GM18870 (cell line): ENCODE measurements at regions not wholly inside any gene's neighbourhood (a gene's known extent, or its start where the extent isn't known, plus 50 kb on each side); places are given as distances from the start of the nearest gene placed in this dataset.

ENCODE experiments used
- ATAC-seq: cut with Tn5 transposase; IDR thresholded peaks from one replicate; pipeline ENCODE4 v1.9.1; 2021; ENCODE audit warnings: moderate library complexity; ENCODE audit not compliant: unreplicated experiment

DNA sequence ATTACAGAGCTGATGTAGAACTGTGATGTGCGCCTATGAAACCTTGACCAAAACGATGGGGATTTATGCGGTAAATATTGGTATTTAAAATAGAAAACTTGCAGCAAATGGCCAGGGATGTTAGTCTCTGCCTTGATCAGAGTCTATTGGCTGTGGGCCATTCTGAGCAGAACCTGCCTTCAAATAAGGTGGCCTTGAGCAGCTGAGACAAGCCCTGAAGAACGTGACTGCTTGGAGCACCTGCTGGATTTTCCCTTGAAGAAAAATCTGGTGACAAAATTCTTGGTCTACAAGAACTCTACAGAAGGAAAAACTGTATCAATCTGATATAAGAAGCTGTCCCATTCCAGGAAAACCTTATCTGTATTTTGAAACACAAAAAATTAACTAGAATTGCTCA lies 820.1 kb upstream of the EPHA6 start:
- ATAC-seq, result no peak

DNA sequence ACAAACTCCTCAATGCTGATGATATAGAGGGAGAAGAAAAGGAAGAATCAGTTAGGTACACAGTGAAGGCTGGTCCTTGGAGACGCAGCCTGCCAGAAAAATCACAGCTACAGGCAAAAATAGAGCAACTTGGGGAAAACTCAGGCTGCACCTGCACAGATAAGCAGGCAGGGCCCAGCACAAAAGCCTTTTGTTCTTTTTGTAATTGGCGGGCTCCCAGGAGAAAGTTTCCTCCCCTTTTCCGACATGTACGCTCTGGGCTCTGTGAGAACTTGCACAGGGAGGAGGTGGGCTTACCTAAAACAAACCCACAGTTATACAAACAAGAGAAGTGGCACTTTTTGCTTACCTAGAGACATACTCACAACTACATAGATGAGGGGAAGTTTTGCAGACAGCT lies 813.4 kb upstream of the EPHA6 start:
- ATAC-seq, result no peak

DNA sequence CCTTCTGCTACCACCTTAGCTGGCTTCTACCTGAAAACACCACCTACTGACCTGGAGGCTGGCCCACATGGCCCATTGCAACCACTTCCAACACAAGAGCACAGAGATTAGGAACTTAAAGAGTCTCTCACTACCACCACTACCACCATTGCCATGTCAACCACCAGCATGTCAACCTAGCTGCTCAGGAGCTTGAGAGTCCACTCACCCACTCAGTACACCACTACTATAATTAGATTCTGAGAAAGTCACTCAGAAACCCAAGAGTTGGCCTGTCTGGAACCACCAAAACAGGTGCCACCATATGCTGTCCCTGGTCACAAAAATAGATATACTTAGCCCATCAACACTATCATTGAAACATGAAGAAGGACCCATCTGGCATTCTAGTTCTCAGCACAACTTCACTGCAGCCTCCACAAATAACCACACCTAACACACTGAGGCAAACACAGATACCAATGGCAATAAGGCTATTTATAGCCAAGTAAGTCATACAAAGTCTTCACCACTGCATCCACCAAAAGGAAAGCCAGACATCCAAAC lies 806.7 kb upstream of the EPHA6 start:
- ATAC-seq, result no peak

DNA sequence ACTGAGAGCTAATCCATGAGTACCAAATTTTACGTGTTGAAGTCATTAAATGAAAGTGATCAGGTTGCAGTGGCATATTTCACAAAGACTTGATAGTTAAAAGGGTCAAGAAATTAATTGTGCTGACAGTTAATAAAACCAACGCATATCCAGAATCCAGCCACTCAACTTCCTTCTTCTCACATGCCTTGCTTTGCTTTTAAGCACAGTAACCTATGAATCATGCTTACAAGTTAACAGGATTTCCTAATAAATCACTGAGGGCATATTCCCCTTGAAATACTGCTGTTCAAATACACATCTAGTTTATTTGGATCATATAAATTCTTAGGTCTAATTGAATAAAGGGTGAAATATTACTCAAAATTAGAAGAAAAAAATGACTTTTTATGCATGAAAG lies 801.5 kb upstream of the EPHA6 start:
- ATAC-seq, result no peak

- no peak for ATAC-seq
Observed at GRCh38 chr3:96017556-96017955, 796.8 kb upstream of the EPHA6 start.

DNA sequence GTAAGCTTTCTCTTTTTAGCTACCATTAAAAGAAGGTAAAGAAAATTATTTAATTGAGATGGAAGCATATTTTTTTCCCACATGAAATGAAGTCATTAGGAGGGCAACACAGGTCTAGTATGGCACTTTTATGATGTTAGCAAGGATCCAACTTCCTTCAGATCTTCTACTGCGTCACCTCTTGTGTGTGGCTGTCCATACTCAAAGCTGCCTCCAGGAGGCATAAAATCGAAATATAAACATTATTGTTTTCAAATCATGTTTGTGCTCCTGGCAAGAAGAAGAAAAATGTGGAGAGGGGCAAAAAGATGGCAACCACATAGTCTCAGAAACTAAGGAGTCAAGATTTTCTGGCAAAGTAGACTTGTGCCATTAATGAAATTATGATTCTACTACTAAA lies 791.7 kb upstream of the EPHA6 start:
- no peak for ATAC-seq

GRCh38 chr3:96027718-96028117 lies 786.7 kb upstream of the EPHA6 start:
- ATAC-seq, result no peak

DNA sequence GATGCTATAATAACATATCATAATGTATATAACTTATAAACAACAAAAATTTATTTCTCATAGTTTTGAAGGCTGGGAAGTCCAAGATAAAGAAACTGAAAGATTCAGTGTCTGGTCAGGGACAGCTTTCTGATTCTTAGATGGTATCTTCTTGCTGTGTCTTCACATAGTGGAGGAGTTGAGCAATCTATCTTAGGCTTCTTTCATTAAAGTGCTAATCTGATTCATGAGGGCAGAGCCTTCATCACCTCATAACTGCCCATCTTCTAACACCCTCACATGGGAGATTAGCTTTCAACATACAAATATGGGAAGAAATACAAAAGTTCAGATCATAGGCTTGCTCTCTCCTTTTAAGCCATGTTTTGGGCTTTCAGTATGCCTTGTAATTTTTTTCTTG lies 774.8 kb upstream of the EPHA6 start:
- no peak for ATAC-seq

DNA sequence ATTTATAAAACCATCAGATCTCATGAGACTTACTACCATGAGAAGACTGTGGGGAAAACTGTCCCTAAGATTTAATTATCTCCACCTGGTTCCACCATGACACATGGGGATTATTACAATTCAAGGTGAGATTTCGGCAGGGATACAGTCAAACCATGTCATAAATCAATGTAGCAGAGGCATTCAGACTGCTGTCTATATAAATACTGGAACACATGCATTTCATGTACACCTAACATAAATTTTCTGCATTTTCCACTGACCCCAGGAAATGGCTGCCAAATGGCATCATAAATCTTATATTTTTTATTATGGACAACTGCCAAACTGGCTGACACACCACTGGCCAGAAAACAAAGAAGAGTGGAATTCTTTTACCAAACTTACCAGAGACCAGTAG lies 755.1 kb upstream of the EPHA6 start:
- ATAC-seq, result no peak

DNA sequence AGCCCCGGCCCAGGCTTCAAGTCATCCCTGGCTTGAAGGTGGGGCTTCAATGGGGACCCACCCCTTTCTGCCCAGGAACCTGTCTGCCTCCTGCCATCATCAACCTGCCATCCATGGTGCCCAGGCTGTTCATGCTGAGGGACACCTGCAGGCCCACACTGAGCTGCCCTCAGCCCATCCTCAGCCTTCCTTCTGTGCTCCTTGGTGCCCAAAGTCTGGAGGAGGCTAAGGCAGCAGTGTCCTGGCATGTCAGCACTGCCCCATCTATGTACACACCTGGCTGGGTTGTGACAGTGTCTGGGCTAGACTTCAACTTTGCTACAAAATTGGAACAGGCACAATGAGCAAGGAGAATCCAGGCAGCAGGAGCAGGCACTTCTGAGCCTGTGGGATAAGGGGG lies 745.3 kb upstream of the EPHA6 start:
- ATAC-seq, result no peak

DNA sequence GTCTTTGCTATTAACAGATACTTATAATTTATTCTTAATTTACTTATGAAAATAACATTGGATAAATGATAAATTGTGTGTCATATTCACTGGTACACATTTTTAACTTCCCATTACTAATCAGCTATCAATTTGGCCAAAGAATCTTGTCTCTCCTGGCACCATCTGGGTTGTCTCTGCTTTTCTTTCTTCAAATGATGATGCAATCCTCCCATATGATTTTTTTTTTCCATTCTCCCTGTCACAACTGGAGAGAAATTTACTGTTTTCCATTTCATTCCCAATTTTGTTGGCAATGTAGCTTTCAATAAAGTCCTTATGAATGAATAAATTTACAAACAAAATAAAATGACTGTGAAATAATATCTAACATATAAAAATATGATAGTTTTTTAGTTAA lies 743.7 kb upstream of the EPHA6 start:
- ATAC-seq, result no peak

DNA sequence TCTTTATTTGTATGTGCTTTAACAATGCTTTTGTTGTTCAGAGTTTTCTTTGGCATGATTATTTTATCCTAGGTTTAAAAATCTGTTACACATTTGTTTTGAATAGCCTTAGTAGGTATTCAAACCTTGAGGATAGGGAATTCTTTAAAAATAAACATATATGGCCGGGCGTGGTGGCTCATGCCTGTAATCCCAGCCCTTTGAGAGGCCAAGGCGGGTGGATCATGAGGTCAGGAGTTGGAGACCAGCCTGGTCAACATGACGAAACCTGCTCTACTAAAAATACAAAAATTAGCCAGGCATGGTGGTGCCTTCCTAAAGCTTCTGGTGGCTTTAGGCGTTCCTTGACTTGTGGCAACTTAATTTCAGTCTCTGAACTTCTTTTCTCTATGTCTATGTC lies 743.3 kb upstream of the EPHA6 start:
- no peak for ATAC-seq

DNA sequence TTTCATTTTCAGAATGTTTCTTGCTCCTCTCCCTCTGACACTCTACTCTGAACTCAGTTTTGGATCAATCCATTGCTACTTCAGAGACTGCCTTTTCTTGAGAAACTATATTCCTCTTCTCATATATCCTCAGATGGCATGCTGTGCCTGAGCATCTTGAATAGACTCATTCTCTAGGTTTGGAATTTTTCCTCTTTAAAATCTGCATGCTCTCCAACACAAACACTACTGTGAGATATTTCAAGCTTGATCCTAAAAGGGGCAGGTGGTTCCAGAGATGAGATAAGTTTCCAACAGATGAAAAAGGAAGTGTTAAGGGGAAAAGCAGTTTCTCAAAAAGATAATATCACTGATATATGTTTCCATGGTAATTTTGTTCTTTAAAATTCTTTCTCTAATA lies 742.2 kb upstream of the EPHA6 start:
- ATAC-seq, result no peak

DNA sequence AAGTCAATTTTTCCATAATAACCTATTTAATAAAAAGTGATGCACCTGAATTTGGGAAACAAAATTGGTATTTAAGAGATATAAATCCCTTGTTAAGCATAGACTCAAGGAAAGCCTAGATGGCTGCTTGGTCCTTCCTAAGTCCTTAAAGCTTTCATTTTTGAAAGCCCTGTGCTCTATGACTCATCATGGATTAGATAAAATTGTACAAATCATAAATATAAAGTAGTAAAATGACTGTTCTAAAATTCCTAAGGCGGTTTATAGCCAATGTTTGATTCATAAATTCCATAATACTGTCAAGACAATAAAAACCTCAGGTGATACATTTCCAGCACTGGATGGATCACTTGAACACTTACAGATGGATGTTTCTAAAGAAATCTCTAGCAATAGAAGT lies 730.8 kb upstream of the EPHA6 start:
- no peak for ATAC-seq

- ATAC-seq, result no peak
Observed at GRCh38 chr3:96086018-96086417, 728.4 kb upstream of the EPHA6 start.

DNA sequence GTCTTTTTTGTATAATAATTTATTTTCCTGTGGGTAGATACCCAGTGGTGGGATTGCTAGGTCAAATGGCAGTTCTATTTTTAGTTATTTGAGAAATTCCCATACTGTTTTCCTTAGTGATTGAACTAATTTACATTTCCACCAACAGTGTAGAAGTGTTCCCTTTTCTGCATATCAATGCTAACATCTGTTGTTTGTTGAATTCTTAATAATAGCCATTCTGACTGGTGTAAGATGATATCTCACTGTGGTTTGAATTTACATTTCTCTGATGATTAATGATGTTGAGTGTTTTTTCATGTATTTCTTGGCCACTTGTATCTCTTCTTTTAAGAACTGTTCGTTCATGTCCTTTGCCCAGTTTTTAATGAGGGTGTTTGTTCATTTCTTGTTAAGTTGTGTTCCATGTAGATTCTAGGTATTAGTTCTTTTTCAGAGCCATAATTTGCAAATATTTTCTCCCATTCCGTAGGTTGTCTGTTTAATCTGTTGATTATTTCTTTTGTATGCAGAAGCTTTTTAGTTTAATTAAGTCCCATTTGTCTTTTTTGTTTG lies 713.3 kb upstream of the EPHA6 start:
- ATAC-seq, result no peak

DNA sequence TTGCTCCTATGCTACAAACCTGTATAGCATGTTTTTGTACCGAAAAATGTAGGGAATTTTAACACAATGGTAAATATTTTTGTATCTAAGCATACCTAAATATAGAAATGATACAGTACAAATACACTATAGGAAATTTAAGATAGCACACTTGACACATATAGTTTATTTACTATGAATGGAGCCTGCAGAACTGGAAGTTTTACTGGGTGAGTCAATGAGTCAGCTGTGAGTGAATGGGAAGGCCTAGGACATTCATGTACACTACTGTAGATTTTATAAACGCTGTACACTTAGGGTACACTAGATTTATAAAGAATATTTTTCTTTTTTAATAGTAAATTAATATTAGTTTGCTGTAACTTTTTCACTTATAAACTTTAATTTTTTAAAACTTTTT lies 707.7 kb upstream of the EPHA6 start:
- ATAC-seq, result no peak
